Epithelial cell of esophagus (primary cell): ENCODE measurements at regions not wholly inside any gene's neighbourhood (a gene's known extent, or its start where the extent isn't known, plus 50 kb on each side); places are given as distances from the start of the nearest gene placed in this dataset.
"Not testable (repeated sequence)": the region's sequence is repeated elsewhere in the genome, so short reads cannot be mapped to it uniquely, and the experiment has no call there.

Experiments used
- DNase-seq: peaks from one replicate; pipeline ENCODE4 v3.0.0; 2010; ENCODE audit warnings: low read depth
- H3K4me3 ChIP-seq: 2 replicates; pipeline ENCODE4 v1.5.1; 2011; ENCODE audit warnings: mild to moderate bottlenecking, low read length, control low read depth
- TF ChIP-seq, protein P1 (sequence below): IDR thresholded peaks from 2 replicates; pipeline ENCODE4 v1.5.1; 2011; ENCODE audit warnings: low read depth, mild to moderate bottlenecking, low read length, control low read depth, inconsistent platforms; ENCODE audit not compliant: insufficient read depth; ENCODE audit errors: missing control alignments

DNA sequence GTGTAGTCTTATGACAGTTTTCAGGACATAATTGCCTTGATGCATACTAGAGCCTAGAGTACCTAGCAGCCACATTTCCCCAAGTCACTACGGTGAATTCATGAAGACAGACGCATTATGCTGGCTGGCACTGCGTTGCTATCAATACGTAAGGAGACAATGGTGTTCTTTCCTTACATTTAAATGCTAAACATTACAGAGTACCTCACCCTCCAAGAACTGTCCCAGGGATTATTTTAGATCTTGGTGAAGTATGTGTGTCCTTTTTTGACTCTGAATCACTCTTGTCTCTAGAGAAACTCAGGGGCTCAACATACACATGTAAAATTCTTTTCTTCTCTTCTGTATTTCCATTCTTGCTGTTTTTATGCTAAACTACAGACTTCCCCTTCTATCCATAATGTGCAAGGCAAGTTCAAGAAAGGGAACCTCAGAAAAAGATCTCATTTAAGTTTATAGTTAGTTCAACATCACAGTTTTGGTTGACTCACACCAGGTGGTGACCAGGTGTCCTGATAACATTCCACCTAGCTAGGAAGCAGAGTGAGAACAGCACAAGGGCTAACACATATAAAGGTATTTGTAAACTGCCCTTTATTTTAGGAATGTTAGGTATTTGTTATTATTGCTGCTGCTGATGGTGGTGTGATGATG lies 212.4 kb upstream of the HNRNPA3 start:
- no peak for DNase-seq

GRCh38 chr2:177000715-177001072 lies 211.9 kb upstream of the HNRNPA3 start:
- TF ChIP-seq, protein P1, sequence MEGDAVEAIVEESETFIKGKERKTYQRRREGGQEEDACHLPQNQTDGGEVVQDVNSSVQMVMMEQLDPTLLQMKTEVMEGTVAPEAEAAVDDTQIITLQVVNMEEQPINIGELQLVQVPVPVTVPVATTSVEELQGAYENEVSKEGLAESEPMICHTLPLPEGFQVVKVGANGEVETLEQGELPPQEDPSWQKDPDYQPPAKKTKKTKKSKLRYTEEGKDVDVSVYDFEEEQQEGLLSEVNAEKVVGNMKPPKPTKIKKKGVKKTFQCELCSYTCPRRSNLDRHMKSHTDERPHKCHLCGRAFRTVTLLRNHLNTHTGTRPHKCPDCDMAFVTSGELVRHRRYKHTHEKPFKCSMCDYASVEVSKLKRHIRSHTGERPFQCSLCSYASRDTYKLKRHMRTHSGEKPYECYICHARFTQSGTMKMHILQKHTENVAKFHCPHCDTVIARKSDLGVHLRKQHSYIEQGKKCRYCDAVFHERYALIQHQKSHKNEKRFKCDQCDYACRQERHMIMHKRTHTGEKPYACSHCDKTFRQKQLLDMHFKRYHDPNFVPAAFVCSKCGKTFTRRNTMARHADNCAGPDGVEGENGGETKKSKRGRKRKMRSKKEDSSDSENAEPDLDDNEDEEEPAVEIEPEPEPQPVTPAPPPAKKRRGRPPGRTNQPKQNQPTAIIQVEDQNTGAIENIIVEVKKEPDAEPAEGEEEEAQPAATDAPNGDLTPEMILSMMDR = no peak

More for the DNA sequence above, 212.4 kb upstream of the HNRNPA3 start:
- H3K4me3 ChIP-seq = no peak overlapping the region
- TF ChIP-seq, protein P1 = no peak

DNA sequence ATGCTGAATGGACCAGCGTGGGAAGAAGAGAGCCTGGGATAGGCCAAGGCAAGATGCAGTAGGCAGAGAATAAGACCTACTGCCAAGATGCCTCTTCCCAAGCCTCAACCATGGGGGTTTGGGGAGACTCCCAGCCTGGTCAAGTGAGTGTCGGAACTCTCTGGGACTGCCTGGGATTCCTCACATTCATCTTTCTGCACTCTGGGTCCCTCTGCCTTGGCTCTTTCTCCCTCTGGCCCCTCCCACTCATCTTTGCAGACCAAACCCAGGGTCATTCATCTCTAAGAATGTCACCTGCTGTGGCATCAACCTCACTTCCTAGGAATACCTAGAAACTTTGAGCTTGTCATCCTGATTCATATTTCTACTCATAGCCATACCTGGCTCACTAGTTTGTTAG lies 211.3 kb upstream of the HNRNPA3 start:
- TF ChIP-seq, protein P1 = no peak
- DNase-seq = no peak
- H3K4me3 ChIP-seq = no peak overlapping the region

More at GRCh38 chr2:177000715-177001072, 211.9 kb upstream of the HNRNPA3 start:
- no peak overlapping the region for H3K4me3 ChIP-seq
- no peak for DNase-seq

- peak; percentile 8 for DNase-seq
- H3K4me3 ChIP-seq = no peak overlapping the region
- TF ChIP-seq, protein P1 = no peak
These were observed 209.6 kb upstream of the HNRNPA3 start for GRCh38 chr2:177002983-177003382.

- not testable (repeated sequence) for H3K4me3 ChIP-seq, DNase-seq
These were observed 204.9 kb upstream of the HNRNPA3 start for GRCh38 chr2:177007726-177008125.

- DNase-seq, H3K4me3 ChIP-seq: not testable (repeated sequence)
These were observed 203.9 kb upstream of the HNRNPA3 start for GRCh38 chr2:177008662-177009061.

DNA sequence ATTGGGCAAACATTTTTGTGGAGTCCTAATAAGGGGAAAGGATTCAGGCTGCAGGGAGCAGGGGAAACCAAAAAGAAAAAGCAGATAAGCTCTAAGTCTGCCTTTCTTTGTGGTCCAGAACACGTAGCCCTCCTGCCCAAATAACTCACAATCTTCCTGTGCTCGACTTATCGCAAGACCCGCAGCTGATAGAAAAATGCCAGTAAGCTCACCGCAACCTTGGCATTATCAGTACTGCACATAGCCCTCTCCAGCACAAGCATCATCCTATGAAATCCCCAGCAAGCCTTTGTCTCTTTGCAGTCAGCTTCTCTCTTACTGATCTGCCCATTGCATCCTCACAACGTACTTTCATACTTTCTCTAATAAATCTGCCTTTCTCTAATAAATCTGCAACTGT lies 202.4 kb upstream of the HNRNPA3 start:
- TF ChIP-seq, protein P1 = no peak
- no peak for DNase-seq
- H3K4me3 ChIP-seq = no peak overlapping the region

GRCh38 chr2:177010861-177011260 lies 201.7 kb upstream of the HNRNPA3 start:
- DNase-seq = no peak
- TF ChIP-seq, protein P1 = no peak
- no peak overlapping the region for H3K4me3 ChIP-seq
